GM23338 (cell line): ENCODE measurements at regions not wholly inside any gene's neighbourhood (a gene's known extent, or its start where the extent isn't known, plus 50 kb on each side); places are given as distances from the start of the nearest gene placed in this dataset.

Experiments
- ATAC-seq: fragments of 200-7000 bp; cut with Tn5 transposase; 3 replicates; pipeline ENCODE4 v1.9.1; 2020
- DNase-seq: peaks from one replicate; pipeline ENCODE4 v3.0.0-alpha.2; 2015; ENCODE audit warnings: low spot score
- H2AFZ ChIP-seq: fragments of 200-600 bp; sonication (generic); 2 replicates; pipeline ENCODE4 v1.8.0; 2016; ENCODE audit warnings: antibody characterized with exemption, mild to moderate bottlenecking, moderate library complexity
- H3F3A ChIP-seq: fragments of 200-600 bp; sonication (generic); replicated peaks from 2 replicates; pipeline ENCODE4 v1.8.0; 2017; ENCODE audit warnings: antibody characterized with exemption, mixed run types, low read depth
- H3K27ac ChIP-seq: fragments of 200-600 bp; sonication (generic); 2 replicates; pipeline ENCODE4 v1.6.1; 2016; ENCODE audit warnings: low read depth
- H3K27me3 ChIP-seq: fragments of 200-600 bp; sonication (generic); 2 replicates; pipeline ENCODE4 v1.8.0; 2016; ENCODE audit warnings: mild to moderate bottlenecking, mixed run types, moderate library complexity; ENCODE audit not compliant: insufficient read depth
- H3K36me3 ChIP-seq: fragments of 200-600 bp; sonication (generic); 2 replicates; pipeline ENCODE4 v1.8.0; 2016; ENCODE audit warnings: mild to moderate bottlenecking; ENCODE audit not compliant: insufficient read depth
- H3K4me1 ChIP-seq: fragments of 200-600 bp; sonication (generic); 2 replicates; pipeline ENCODE4 v1.8.0; 2016; ENCODE audit warnings: mild to moderate bottlenecking, moderate library complexity; ENCODE audit not compliant: insufficient read depth
- H3K4me2 ChIP-seq: fragments of 200-600 bp; sonication (generic); 2 replicates; pipeline ENCODE4 v1.7.1; 2017; ENCODE audit warnings: mixed run types
- H3K4me3 ChIP-seq: fragments of 200-600 bp; sonication (generic); 2 replicates; pipeline ENCODE4 v1.6.1; 2016; ENCODE audit warnings: mixed run types
- H3K79me2 ChIP-seq: fragments of 200-600 bp; sonication (generic); replicated peaks from 2 replicates; pipeline ENCODE4 v1.8.0; 2017; ENCODE audit warnings: mild to moderate bottlenecking; ENCODE audit not compliant: insufficient read depth
- H3K9me2 ChIP-seq: fragments of 200-600 bp; sonication (generic); 2 replicates; pipeline ENCODE4 v1.8.0; 2017; ENCODE audit not compliant: insufficient read depth
- H4K20me1 ChIP-seq: fragments of 200-600 bp; sonication (generic); replicated peaks from 2 replicates; pipeline ENCODE4 v1.8.0; 2017; ENCODE audit warnings: mild to moderate bottlenecking; ENCODE audit not compliant: insufficient read depth
- H3K27ac Mint-ChIP-seq: 2 replicates; pipeline ENCODE4 v1.8.0; 2020; ENCODE audit warnings: inconsistent platforms, mild to moderate bottlenecking, moderate library complexity, mixed read lengths
- H3K27me3 Mint-ChIP-seq: 3 replicates; pipeline ENCODE4 v1.8.0; 2022; ENCODE audit warnings: low read depth, mild to moderate bottlenecking, moderate library complexity, mixed read lengths, inconsistent platforms; ENCODE audit not compliant: insufficient read depth, poor library complexity
- H3K36me3 Mint-ChIP-seq: 3 replicates; pipeline ENCODE4 v1.8.0; 2021; ENCODE audit warnings: low read depth, mild to moderate bottlenecking, inconsistent platforms, moderate library complexity, mixed read lengths
- H3K4me1 Mint-ChIP-seq: 3 replicates; pipeline ENCODE4 v1.8.0; 2020; ENCODE audit warnings: mild to moderate bottlenecking, inconsistent platforms, mixed read lengths
- H3K4me3 Mint-ChIP-seq: 3 replicates; pipeline ENCODE4 v1.8.0; 2021; ENCODE audit warnings: moderate library complexity, mild to moderate bottlenecking, inconsistent platforms, mixed read lengths
- H3K9me3 Mint-ChIP-seq: 3 replicates; pipeline ENCODE4 v1.8.0; 2020; ENCODE audit warnings: moderate library complexity, mild to moderate bottlenecking, inconsistent platforms, mixed read lengths
- EZH2 ChIP-seq: fragments of 200-600 bp; sonication (generic); IDR thresholded peaks from one replicate; pipeline ENCODE4 v1.8.0; 2017; ENCODE audit warnings: antibody characterized with exemption, mild to moderate bottlenecking, low read depth; ENCODE audit not compliant: unreplicated experiment
- EZH2phosphoT487 ChIP-seq: fragments of 200-600 bp; sonication (generic); IDR thresholded peaks from one replicate; pipeline ENCODE4 v1.8.1; 2018; ENCODE audit warnings: antibody characterized with exemption; ENCODE audit not compliant: unreplicated experiment
- NANOG ChIP-seq: IDR thresholded peaks from 2 replicates; pipeline ENCODE4 v1.6.1; 2016; ENCODE audit warnings: antibody characterized with exemption, borderline replicate concordance
- ZNF114 ChIP-seq: fragments of 250-450 bp; sonication (Bioruptor Pico); IDR thresholded peaks from 2 replicates; pipeline ENCODE4 v1.5.0; 2020; ENCODE audit warnings: mild to moderate bottlenecking, moderate library complexity
- ZNF462 ChIP-seq: fragments of 250-450 bp; sonication (Bioruptor Pico); IDR thresholded peaks from 2 replicates; pipeline ENCODE4 v1.5.0; 2020; ENCODE audit warnings: mild to moderate bottlenecking, moderate library complexity
- TF ChIP-seq, protein P1 (sequence below): IDR thresholded peaks from 2 replicates; pipeline ENCODE4 v1.6.1; 2016; ENCODE audit warnings: antibody characterized with exemption
- TF ChIP-seq, protein P2 (sequence below), 2 experiments: fragments of 200-600 bp in 1 of 2; sonication (generic) in 1 of 2; conservative IDR thresholded peaks; 2 replicates each; pipeline versions ENCODE4 v1.5.1 to v1.6.1; 2016 to 2017; ENCODE audit warnings: antibody characterized with exemption in 2 of 2, low read depth in 2 of 2, mild to moderate bottlenecking in 2 of 2, moderate library complexity in 1 of 2

DNA sequence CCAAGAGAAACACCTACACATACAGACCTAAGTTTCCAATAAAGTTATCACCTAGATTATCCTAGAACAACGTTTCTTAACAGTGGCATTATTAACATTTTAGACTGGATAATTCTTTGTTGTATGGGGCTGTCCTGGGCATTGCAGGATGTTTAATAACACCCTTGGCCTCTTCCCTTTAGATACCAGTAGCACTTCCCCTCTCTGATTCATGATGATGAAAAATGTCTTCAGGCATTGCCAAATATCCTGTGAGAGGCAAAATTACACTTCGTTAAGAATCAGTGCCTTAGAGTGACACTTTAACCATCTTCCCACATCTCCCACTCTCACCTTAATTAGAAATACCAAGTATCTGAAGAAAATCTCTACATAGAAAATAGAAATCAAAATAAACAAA lies 352.6 kb downstream of the CGGBP1 start (continued):
- TF ChIP-seq ZNF462 (CRISPR knock-in tag), result no peak
- no peak for TF ChIP-seq EZH2
- TF ChIP-seq NANOG, result no peak
- TF ChIP-seq ZNF114 (CRISPR knock-in tag), result no peak
- no peak for TF ChIP-seq EZH2phosphoT487

- Mint-ChIP-seq H3K4me3 (no peak overlapping the region), H3K27me3 (no peaks in the 10 kb centered on the region), H3K9me3 (peaks cover 13% of the 10 kb centered on the region), H3K27ac (no peak overlapping the region), H3K4me1 (no peaks in the 10 kb centered on the region), H3K36me3 (peaks cover 9% of the 10 kb centered on the region)
- Histone ChIP-seq H3K27me3 (no peaks in the 10 kb centered on the region), H2AFZ (no peak overlapping the region), H3K4me3 (no peak overlapping the region), H3F3A (no peaks in the 10 kb centered on the region), H3K9me2 (peaks cover 11% of the 10 kb centered on the region; the same call in 1 of the 2 replicates), H3K36me3 (no peaks in the 10 kb centered on the region), H3K4me2 (no peak overlapping the region), H4K20me1 (no peaks in the 10 kb centered on the region), H3K4me1 (no peaks in the 10 kb centered on the region), H3K27ac (no peak overlapping the region), H3K79me2 (no peaks in the 10 kb centered on the region)
- ATAC-seq (no peak), DNase-seq (no peak)
- no peak for TF ChIP-seq ZNF462 (CRISPR knock-in tag)
- TF ChIP-seq, protein P1, sequence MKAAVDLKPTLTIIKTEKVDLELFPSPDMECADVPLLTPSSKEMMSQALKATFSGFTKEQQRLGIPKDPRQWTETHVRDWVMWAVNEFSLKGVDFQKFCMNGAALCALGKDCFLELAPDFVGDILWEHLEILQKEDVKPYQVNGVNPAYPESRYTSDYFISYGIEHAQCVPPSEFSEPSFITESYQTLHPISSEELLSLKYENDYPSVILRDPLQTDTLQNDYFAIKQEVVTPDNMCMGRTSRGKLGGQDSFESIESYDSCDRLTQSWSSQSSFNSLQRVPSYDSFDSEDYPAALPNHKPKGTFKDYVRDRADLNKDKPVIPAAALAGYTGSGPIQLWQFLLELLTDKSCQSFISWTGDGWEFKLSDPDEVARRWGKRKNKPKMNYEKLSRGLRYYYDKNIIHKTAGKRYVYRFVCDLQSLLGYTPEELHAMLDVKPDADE, result no peak
- TF ChIP-seq EZH2phosphoT487, result no peak
- TF ChIP-seq, protein P2, sequence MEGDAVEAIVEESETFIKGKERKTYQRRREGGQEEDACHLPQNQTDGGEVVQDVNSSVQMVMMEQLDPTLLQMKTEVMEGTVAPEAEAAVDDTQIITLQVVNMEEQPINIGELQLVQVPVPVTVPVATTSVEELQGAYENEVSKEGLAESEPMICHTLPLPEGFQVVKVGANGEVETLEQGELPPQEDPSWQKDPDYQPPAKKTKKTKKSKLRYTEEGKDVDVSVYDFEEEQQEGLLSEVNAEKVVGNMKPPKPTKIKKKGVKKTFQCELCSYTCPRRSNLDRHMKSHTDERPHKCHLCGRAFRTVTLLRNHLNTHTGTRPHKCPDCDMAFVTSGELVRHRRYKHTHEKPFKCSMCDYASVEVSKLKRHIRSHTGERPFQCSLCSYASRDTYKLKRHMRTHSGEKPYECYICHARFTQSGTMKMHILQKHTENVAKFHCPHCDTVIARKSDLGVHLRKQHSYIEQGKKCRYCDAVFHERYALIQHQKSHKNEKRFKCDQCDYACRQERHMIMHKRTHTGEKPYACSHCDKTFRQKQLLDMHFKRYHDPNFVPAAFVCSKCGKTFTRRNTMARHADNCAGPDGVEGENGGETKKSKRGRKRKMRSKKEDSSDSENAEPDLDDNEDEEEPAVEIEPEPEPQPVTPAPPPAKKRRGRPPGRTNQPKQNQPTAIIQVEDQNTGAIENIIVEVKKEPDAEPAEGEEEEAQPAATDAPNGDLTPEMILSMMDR (conservative IDR thresholded peaks at IDR 0.05; ENCODE audit: low read depth in 2 of 2), result no peak
- no peak for TF ChIP-seq ZNF114 (CRISPR knock-in tag)
These were observed 356.2 kb downstream of the CGGBP1 start for GRCh38 chr3:87702600-87702999.
